Gastrocnemius medialis (tissue), 4 donors: ENCODE measurements at regions not wholly inside any gene's neighbourhood (a gene's known extent, or its start where the extent isn't known, plus 50 kb on each side); places are given as distances from the start of the nearest gene placed in this dataset.

Experiments used
- POLR2A ChIP-seq, 2 donors: fragments of 450-650 bp; IDR thresholded peaks; one replicate each; pipeline ENCODE4 v1.6.1; 2017; ENCODE audit warnings: antibody characterized with exemption in 2 of 2, mild to moderate bottlenecking in 2 of 2, moderate library complexity in 2 of 2
- TF ChIP-seq, protein P1 (sequence below), 5 experiments: fragments of 450-650 bp in 3 of 5; fragments of 200-600 bp in 2 of 5; sonication (generic) in 2 of 5; IDR thresholded peaks in 4 of 5; conservative IDR thresholded peaks in 1 of 5; 1 replicate in 4 of 5; 2 replicates in 1 of 5; pipeline ENCODE4 v1.5.1; 2016 to 2019; ENCODE audit warnings: antibody characterized with exemption in 5 of 5, mild to moderate bottlenecking in 3 of 5, moderate library complexity in 3 of 5

- no peak for TF ChIP-seq POLR2A (IDR thresholded peaks at IDR 0.05)
- TF ChIP-seq, protein P1, sequence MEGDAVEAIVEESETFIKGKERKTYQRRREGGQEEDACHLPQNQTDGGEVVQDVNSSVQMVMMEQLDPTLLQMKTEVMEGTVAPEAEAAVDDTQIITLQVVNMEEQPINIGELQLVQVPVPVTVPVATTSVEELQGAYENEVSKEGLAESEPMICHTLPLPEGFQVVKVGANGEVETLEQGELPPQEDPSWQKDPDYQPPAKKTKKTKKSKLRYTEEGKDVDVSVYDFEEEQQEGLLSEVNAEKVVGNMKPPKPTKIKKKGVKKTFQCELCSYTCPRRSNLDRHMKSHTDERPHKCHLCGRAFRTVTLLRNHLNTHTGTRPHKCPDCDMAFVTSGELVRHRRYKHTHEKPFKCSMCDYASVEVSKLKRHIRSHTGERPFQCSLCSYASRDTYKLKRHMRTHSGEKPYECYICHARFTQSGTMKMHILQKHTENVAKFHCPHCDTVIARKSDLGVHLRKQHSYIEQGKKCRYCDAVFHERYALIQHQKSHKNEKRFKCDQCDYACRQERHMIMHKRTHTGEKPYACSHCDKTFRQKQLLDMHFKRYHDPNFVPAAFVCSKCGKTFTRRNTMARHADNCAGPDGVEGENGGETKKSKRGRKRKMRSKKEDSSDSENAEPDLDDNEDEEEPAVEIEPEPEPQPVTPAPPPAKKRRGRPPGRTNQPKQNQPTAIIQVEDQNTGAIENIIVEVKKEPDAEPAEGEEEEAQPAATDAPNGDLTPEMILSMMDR (IDR thresholded peaks at IDR 0.05 in 4 of 5, conservative IDR thresholded peaks at IDR 0.05 in 1 of 5): no peak
Observed at GRCh38 chr2:181158427-181158826, 178.0 kb downstream of the UBE2E3 start.
